ENCODE measurements at regions not wholly inside any gene's neighbourhood (a gene's known extent, or its start where the extent isn't known, plus 50 kb on each side); places are given as distances from the start of the nearest gene placed in this dataset.

GRCh38 chr9:29691145-29691544, 2117.9 kb upstream of the C9orf72 start:
- no peaks in the 10 kb centered on the region for H3K27me3 ChIP-seq (ENCODE audit: control insufficient read depth, insufficient read depth, low read length, poor library complexity, severe bottlenecking)
- no peak overlapping the region for H3K27ac ChIP-seq (ENCODE audit: insufficient read depth, low read depth, low read length, poor library complexity, severe bottlenecking)
- no peaks in the 10 kb centered on the region for H3K4me1 ChIP-seq (ENCODE audit: control insufficient read depth, insufficient read depth, low read length)
- no peaks in the 10 kb centered on the region for H3K9me3 ChIP-seq (ENCODE audit: control insufficient read depth, low read length)
- H3K4me3 ChIP-seq (ENCODE audit: insufficient read depth, low read depth, low read length), result no peak overlapping the region
- no peaks in the 10 kb centered on the region for H3K36me3 ChIP-seq (ENCODE audit: control insufficient read depth, insufficient read depth, low read length)
- 86 to 90% methylated on average over 1 of the region's 2 CpGs for WGBS, 2 experiments

- 53 to 54% methylated on average over 7 of the region's 7 CpGs for WGBS, 2 experiments
- H3K36me3 ChIP-seq (ENCODE audit: control insufficient read depth, insufficient read depth, low read length), result no peaks in the 10 kb centered on the region
- no peak overlapping the region for H3K4me3 ChIP-seq (ENCODE audit: insufficient read depth, low read depth, low read length)
- H3K27ac ChIP-seq (ENCODE audit: insufficient read depth, low read depth, low read length, poor library complexity, severe bottlenecking), result no peak overlapping the region
- H3K9me3 ChIP-seq (ENCODE audit: control insufficient read depth, low read length), result no peaks in the 10 kb centered on the region
- no peaks in the 10 kb centered on the region for H3K27me3 ChIP-seq (ENCODE audit: control insufficient read depth, insufficient read depth, low read length, poor library complexity, severe bottlenecking)
- no peaks in the 10 kb centered on the region for H3K4me1 ChIP-seq (ENCODE audit: control insufficient read depth, insufficient read depth, low read length)
Observed at GRCh38 chr9:29691758-29692407, 2118.6 kb upstream of the C9orf72 start.

GRCh38 chr9:29697011-29697410, 2123.7 kb upstream of the C9orf72 start:
- Histone ChIP-seq H3K4me3 (ENCODE audit: insufficient read depth, low read depth, low read length) (no peak overlapping the region), H3K36me3 (ENCODE audit: control insufficient read depth, insufficient read depth, low read length) (no peaks in the 10 kb centered on the region), H3K27me3 (ENCODE audit: control insufficient read depth, insufficient read depth, low read length, poor library complexity, severe bottlenecking) (no peaks in the 10 kb centered on the region), H3K27ac (ENCODE audit: insufficient read depth, low read depth, low read length, poor library complexity, severe bottlenecking) (no peak overlapping the region), H3K4me1 (ENCODE audit: control insufficient read depth, insufficient read depth, low read length) (no peaks in the 10 kb centered on the region), H3K9me3 (ENCODE audit: control insufficient read depth, low read length) (no peaks in the 10 kb centered on the region)
- WGBS, 2 experiments, result 87% methylated on average over 2 of the region's 2 CpGs; no CpG with 5 or more reads in 1 of the 2 experiments

- Histone ChIP-seq H3K9me3 (ENCODE audit: control insufficient read depth, low read length) (no peaks in the 10 kb centered on the region), H3K4me3 (ENCODE audit: insufficient read depth, low read depth, low read length) (no peak overlapping the region), H3K4me1 (ENCODE audit: control insufficient read depth, insufficient read depth, low read length) (no peaks in the 10 kb centered on the region), H3K27ac (ENCODE audit: insufficient read depth, low read depth, low read length, poor library complexity, severe bottlenecking) (no peak overlapping the region), H3K36me3 (ENCODE audit: control insufficient read depth, insufficient read depth, low read length) (no peaks in the 10 kb centered on the region), H3K27me3 (ENCODE audit: control insufficient read depth, insufficient read depth, low read length, poor library complexity, severe bottlenecking) (no peaks in the 10 kb centered on the region)
- WGBS, 2 experiments, result 77 to 83% methylated on average over 1 of the region's 1 CpG
Observed at GRCh38 chr9:29701559-29701958, 2128.3 kb upstream of the C9orf72 start.

DNA sequence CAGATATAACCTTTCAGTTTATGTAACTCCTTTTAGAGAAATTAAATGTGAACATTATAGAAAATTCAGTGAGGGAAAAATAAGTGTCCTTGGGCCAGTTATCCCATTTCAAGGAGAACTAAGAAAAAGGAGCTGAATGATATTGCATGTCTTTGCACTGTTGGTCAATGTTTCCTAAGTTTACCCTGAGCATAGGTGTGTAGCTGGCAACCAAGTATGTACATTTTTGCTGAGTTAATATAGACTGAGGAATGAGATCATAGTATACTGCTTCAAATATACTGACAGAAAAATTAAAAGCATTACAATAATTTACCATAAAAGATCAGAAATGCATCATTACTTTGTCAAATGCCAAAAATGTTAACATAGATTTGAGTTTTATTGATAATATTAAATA, 2128.7 kb upstream of the C9orf72 start:
- no peaks in the 10 kb centered on the region for H3K4me1 ChIP-seq (ENCODE audit: control insufficient read depth, insufficient read depth, low read length)
- H3K27ac ChIP-seq (ENCODE audit: insufficient read depth, low read depth, low read length, poor library complexity, severe bottlenecking), result no peak overlapping the region
- no peaks in the 10 kb centered on the region for H3K27me3 ChIP-seq (ENCODE audit: control insufficient read depth, insufficient read depth, low read length, poor library complexity, severe bottlenecking)
- H3K9me3 ChIP-seq (ENCODE audit: control insufficient read depth, low read length), result no peaks in the 10 kb centered on the region
- H3K36me3 ChIP-seq (ENCODE audit: control insufficient read depth, insufficient read depth, low read length), result no peaks in the 10 kb centered on the region
- no peak overlapping the region for H3K4me3 ChIP-seq (ENCODE audit: insufficient read depth, low read depth, low read length)

GRCh38 chr9:29714860-29715259, 2141.6 kb upstream of the C9orf72 start:
- Histone ChIP-seq H3K27ac (ENCODE audit: insufficient read depth, low read depth, low read length, poor library complexity, severe bottlenecking) (no peak overlapping the region), H3K9me3 (ENCODE audit: control insufficient read depth, low read length) (no peaks in the 10 kb centered on the region), H3K4me1 (ENCODE audit: control insufficient read depth, insufficient read depth, low read length) (no peaks in the 10 kb centered on the region), H3K27me3 (ENCODE audit: control insufficient read depth, insufficient read depth, low read length, poor library complexity, severe bottlenecking) (no peaks in the 10 kb centered on the region), H3K4me3 (ENCODE audit: insufficient read depth, low read depth, low read length) (no peak overlapping the region), H3K36me3 (ENCODE audit: control insufficient read depth, insufficient read depth, low read length) (no peaks in the 10 kb centered on the region)
- WGBS, 2 experiments, result 64 to 68% methylated on average over 2 of the region's 2 CpGs

DNA sequence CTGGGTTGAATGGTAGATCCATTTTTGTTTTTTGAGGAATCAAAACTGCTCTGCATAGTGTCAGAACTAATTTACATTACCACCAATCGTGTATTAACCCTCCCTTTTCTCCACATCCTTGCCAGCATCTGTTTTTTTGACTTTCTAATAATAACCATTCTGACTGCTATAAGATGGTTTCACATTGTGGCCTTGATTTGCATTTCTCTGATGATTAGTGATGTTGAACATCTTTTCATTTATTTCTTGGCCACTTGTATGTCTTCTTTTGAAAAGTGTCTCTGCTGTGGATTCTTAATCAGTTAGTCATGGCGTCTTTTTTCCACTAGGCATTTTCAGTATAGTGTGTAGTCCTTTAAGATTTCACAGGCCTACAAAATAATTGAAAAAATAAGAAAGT, 2144.3 kb upstream of the C9orf72 start:
- Histone ChIP-seq H3K4me1 (ENCODE audit: control insufficient read depth, insufficient read depth, low read length) (no peaks in the 10 kb centered on the region), H3K27ac (ENCODE audit: insufficient read depth, low read depth, low read length, poor library complexity, severe bottlenecking) (no peak overlapping the region), H3K27me3 (ENCODE audit: control insufficient read depth, insufficient read depth, low read length, poor library complexity, severe bottlenecking) (no peaks in the 10 kb centered on the region), H3K4me3 (ENCODE audit: insufficient read depth, low read depth, low read length) (no peak overlapping the region), H3K36me3 (ENCODE audit: control insufficient read depth, insufficient read depth, low read length) (no peaks in the 10 kb centered on the region), H3K9me3 (ENCODE audit: control insufficient read depth, low read length) (no peaks in the 10 kb centered on the region)
- 85 to 88% methylated on average over 2 of the region's 2 CpGs for WGBS, 2 experiments

- no peaks in the 10 kb centered on the region for H3K27me3 ChIP-seq (ENCODE audit: control insufficient read depth, insufficient read depth, low read length, poor library complexity, severe bottlenecking)
- H3K36me3 ChIP-seq (ENCODE audit: control insufficient read depth, insufficient read depth, low read length), result no peaks in the 10 kb centered on the region
- H3K4me1 ChIP-seq (ENCODE audit: control insufficient read depth, insufficient read depth, low read length), result no peaks in the 10 kb centered on the region
- WGBS, 2 experiments, result 95 to 100% methylated on average over 1 of the region's 1 CpG
- H3K27ac ChIP-seq (ENCODE audit: insufficient read depth, low read depth, low read length, poor library complexity, severe bottlenecking), result no peak overlapping the region
- no peaks in the 10 kb centered on the region for H3K9me3 ChIP-seq (ENCODE audit: control insufficient read depth, low read length)
- H3K4me3 ChIP-seq (ENCODE audit: insufficient read depth, low read depth, low read length), result no peak overlapping the region
Observed at GRCh38 chr9:29730163-29730562, 2156.9 kb upstream of the C9orf72 start.

DNA sequence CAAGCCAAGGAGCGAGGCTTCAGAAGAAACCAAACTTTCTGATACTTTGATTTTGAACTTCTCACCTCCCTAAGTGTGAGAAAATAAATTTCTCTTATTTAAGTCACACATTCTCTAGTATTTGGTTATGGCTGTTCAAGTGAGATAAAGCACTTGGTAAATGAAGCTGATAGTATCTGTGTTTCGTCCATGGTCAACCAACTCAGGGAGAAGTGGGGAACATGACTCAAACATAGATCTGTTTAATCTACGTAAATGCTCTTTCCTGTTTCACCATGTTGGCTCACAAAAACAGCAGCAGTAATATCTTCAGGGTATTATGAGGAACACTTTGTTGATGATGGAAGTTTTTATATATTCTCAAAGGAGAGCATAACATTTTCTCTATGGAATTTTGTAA, 2167.2 kb upstream of the C9orf72 start:
- H3K4me1 ChIP-seq (ENCODE audit: control insufficient read depth, insufficient read depth, low read length), result no peaks in the 10 kb centered on the region
- no peak overlapping the region for H3K4me3 ChIP-seq (ENCODE audit: insufficient read depth, low read depth, low read length)
- WGBS, 2 experiments, result 96 to 100% methylated on average over 2 to 3 of the region's 3 CpGs
- H3K9me3 ChIP-seq (ENCODE audit: control insufficient read depth, low read length), result no peaks in the 10 kb centered on the region
- H3K27ac ChIP-seq (ENCODE audit: insufficient read depth, low read depth, low read length, poor library complexity, severe bottlenecking), result no peak overlapping the region
- H3K36me3 ChIP-seq (ENCODE audit: control insufficient read depth, insufficient read depth, low read length), result no peaks in the 10 kb centered on the region
- no peaks in the 10 kb centered on the region for H3K27me3 ChIP-seq (ENCODE audit: control insufficient read depth, insufficient read depth, low read length, poor library complexity, severe bottlenecking)

- no peak overlapping the region for H3K4me3 ChIP-seq (ENCODE audit: insufficient read depth, low read depth, low read length)
- H3K4me1 ChIP-seq (ENCODE audit: control insufficient read depth, insufficient read depth, low read length), result no peaks in the 10 kb centered on the region
- H3K27ac ChIP-seq (ENCODE audit: insufficient read depth, low read depth, low read length, poor library complexity, severe bottlenecking), result no peak overlapping the region
- no peaks in the 10 kb centered on the region for H3K9me3 ChIP-seq (ENCODE audit: control insufficient read depth, low read length)
- no peaks in the 10 kb centered on the region for H3K36me3 ChIP-seq (ENCODE audit: control insufficient read depth, insufficient read depth, low read length)
- no peaks in the 10 kb centered on the region for H3K27me3 ChIP-seq (ENCODE audit: control insufficient read depth, insufficient read depth, low read length, poor library complexity, severe bottlenecking)
Observed at GRCh38 chr9:29741169-29741568, 2167.9 kb upstream of the C9orf72 start.

- Histone ChIP-seq H3K4me1 (ENCODE audit: control insufficient read depth, insufficient read depth, low read length) (no peaks in the 10 kb centered on the region), H3K27me3 (ENCODE audit: control insufficient read depth, insufficient read depth, low read length, poor library complexity, severe bottlenecking) (no peaks in the 10 kb centered on the region), H3K36me3 (ENCODE audit: control insufficient read depth, insufficient read depth, low read length) (no peaks in the 10 kb centered on the region), H3K4me3 (ENCODE audit: insufficient read depth, low read depth, low read length) (no peak overlapping the region), H3K9me3 (ENCODE audit: control insufficient read depth, low read length) (no peaks in the 10 kb centered on the region), H3K27ac (ENCODE audit: insufficient read depth, low read depth, low read length, poor library complexity, severe bottlenecking) (no peak overlapping the region)
- 80 to 86% methylated on average over 1 of the region's 2 CpGs for WGBS, 2 experiments
Observed at GRCh38 chr9:29750062-29750461, 2176.8 kb upstream of the C9orf72 start.

All from ectodermal cell (in vitro differentiated cells).